NB4 (cell line): ENCODE measurements at regions not wholly inside any gene's neighbourhood (a gene's known extent, or its start where the extent isn't known, plus 50 kb on each side); places are given as distances from the start of the nearest gene placed in this dataset.

ENCODE experiments used
- MYC ChIP-seq: IDR thresholded peaks from 2 replicates; pipeline ENCODE4 v1.6.1; 2011; ENCODE audit warnings: low read depth, low read length
- POLR2A ChIP-seq: IDR thresholded peaks from 2 replicates; pipeline ENCODE4 v1.6.1; 2011; ENCODE audit warnings: mild to moderate bottlenecking; ENCODE audit not compliant: insufficient read length; ENCODE audit errors: extremely low read depth
- TF ChIP-seq, protein P1 (sequence below): IDR thresholded peaks from one replicate; pipeline ENCODE4 v1.5.1; 2012; ENCODE audit warnings: low read depth, low read length
- TF ChIP-seq, protein P2 (sequence below): IDR thresholded peaks from 2 replicates; pipeline ENCODE4 v1.6.1; 2011; ENCODE audit warnings: low read depth, low read length

DNA sequence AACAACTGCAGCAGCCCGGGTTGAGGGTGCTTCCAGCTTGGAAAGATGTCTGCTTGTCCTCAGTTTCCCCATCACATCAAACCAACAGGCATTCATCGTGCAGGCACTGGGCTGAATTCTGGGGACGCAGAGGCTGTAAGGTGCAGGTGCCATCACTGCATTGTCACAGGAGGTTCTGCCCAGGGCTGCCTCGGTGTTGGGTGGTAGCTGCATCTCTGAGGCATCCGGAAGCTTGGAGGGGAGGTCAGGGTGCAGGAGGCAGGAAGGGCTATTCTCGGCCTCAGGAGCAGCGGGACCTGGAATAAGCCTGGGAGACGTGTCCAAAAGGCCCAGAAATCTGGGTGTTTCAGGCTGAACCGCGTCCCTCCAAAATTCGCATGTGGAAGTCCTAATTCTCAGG lies 134.6 kb downstream of the HMX1 start:
- TF ChIP-seq, protein P1, sequence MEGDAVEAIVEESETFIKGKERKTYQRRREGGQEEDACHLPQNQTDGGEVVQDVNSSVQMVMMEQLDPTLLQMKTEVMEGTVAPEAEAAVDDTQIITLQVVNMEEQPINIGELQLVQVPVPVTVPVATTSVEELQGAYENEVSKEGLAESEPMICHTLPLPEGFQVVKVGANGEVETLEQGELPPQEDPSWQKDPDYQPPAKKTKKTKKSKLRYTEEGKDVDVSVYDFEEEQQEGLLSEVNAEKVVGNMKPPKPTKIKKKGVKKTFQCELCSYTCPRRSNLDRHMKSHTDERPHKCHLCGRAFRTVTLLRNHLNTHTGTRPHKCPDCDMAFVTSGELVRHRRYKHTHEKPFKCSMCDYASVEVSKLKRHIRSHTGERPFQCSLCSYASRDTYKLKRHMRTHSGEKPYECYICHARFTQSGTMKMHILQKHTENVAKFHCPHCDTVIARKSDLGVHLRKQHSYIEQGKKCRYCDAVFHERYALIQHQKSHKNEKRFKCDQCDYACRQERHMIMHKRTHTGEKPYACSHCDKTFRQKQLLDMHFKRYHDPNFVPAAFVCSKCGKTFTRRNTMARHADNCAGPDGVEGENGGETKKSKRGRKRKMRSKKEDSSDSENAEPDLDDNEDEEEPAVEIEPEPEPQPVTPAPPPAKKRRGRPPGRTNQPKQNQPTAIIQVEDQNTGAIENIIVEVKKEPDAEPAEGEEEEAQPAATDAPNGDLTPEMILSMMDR = no peak
- TF ChIP-seq POLR2A (no peak), MYC (no peak)
- TF ChIP-seq, protein P2, sequence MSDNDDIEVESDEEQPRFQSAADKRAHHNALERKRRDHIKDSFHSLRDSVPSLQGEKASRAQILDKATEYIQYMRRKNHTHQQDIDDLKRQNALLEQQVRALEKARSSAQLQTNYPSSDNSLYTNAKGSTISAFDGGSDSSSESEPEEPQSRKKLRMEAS = no peak
